Stimulated activated CD8-positive, alpha-beta memory T cell treated with anti-CD3 and anti-CD28 coated beads, Interleukin-2, amount 100 ng/mL, for 48 hours (primary cell): ENCODE measurements at regions not wholly inside any gene's neighbourhood (a gene's known extent, or its start where the extent isn't known, plus 50 kb on each side); places are given as distances from the start of the nearest gene placed in this dataset.

Experiments
- DNase-seq, 2 donors: peaks; one replicate each; pipeline ENCODE4 v3.0.0-alpha.2; 2020; ENCODE audit warnings: low read depth in 2 of 2

- DNase-seq = no peak
These were observed 283.1 kb downstream of the HLX start for GRCh38 chr1:221162352-221162751.

GRCh38 chr1:221162939-221163338 is 283.7 kb downstream of the HLX start:
- no peak for DNase-seq

GRCh38 chr1:221164029-221164428 is 284.8 kb downstream of the HLX start:
- DNase-seq = no peak

GRCh38 chr1:221164951-221165838 is 286.0 kb downstream of the HLX start:
- no peak for DNase-seq

GRCh38 chr1:221165839-221166500 is 286.7 kb downstream of the HLX start:
- DNase-seq = no peak

- DNase-seq = no peak
These were observed 287.5 kb downstream of the HLX start for GRCh38 chr1:221166559-221167318.

GRCh38 chr1:221169447-221169889 is 290.2 kb downstream of the HLX start:
- no peak for DNase-seq

GRCh38 chr1:221170171-221170570 is 290.9 kb downstream of the HLX start:
- DNase-seq = no peak

GRCh38 chr1:221171768-221172167 is 292.5 kb downstream of the HLX start:
- no peak for DNase-seq

GRCh38 chr1:221172841-221173240 is 293.6 kb downstream of the HLX start:
- DNase-seq = no peak

- no peak for DNase-seq
These were observed 295.2 kb downstream of the HLX start for GRCh38 chr1:221174330-221174993.

- DNase-seq = no peak
These were observed 296.0 kb downstream of the HLX start for GRCh38 chr1:221175249-221175648.

GRCh38 chr1:221180704-221181368 is 301.6 kb downstream of the HLX start:
- DNase-seq = no peak

- no peak for DNase-seq
These were observed 303.7 kb downstream of the HLX start for GRCh38 chr1:221182791-221183533.

- no peak for DNase-seq
These were observed 305.0 kb downstream of the HLX start for GRCh38 chr1:221184131-221184794.

- no peak for DNase-seq
These were observed 307.9 kb downstream of the HLX start for GRCh38 chr1:221187174-221187573.

- no peak for DNase-seq
These were observed 309.2 kb downstream of the HLX start for GRCh38 chr1:221188458-221188857.

GRCh38 chr1:221190249-221190648 is 311.0 kb downstream of the HLX start:
- no peak for DNase-seq

GRCh38 chr1:221192055-221192454 is 312.8 kb downstream of the HLX start:
- no peak for DNase-seq

GRCh38 chr1:221200464-221200863 is 321.2 kb downstream of the HLX start:
- DNase-seq = no peak
